Vagina (tissue), 2 donors: ENCODE measurements at regions not wholly inside any gene's neighbourhood (a gene's known extent, or its start where the extent isn't known, plus 50 kb on each side); places are given as distances from the start of the nearest gene placed in this dataset.

Source experiments
- DNase-seq, 2 donors: peaks; one replicate each; pipeline ENCODE4 v3.0.0-alpha.2; 2017; ENCODE audit errors: extremely low spot score in 2 of 2
- H3K27ac ChIP-seq: fragments of 200-600 bp; sonication (generic); one replicate; pipeline ENCODE4 v1.5.1; 2019
- H3K27me3 ChIP-seq: fragments of 200-600 bp; sonication (generic); one replicate; pipeline ENCODE4 v1.5.1; 2019
- H3K36me3 ChIP-seq, 2 donors: fragments of 200-600 bp; sonication (generic); one replicate each; pipeline ENCODE4 v1.5.1; 2017 to 2019
- H3K4me1 ChIP-seq: fragments of 200-600 bp; sonication (generic); one replicate; pipeline ENCODE4 v1.5.1; 2019
- H3K4me3 ChIP-seq, 2 donors: fragments of 200-600 bp; sonication (generic); 1 replicate in 1 of 2; 2 replicates in 1 of 2; pipeline ENCODE4 v1.5.1; 2016 to 2019
- H3K9me3 ChIP-seq: fragments of 200-600 bp; sonication (generic); one replicate; pipeline ENCODE4 v1.5.1; 2019
- POLR2A ChIP-seq, 2 donors: fragments of 450-650 bp; IDR thresholded peaks; one replicate each; pipeline ENCODE4 v1.6.1; 2017; ENCODE audit warnings: antibody characterized with exemption in 2 of 2, mild to moderate bottlenecking in 2 of 2, moderate library complexity in 2 of 2
- POLR2AphosphoS5 ChIP-seq, 2 donors: sonication (generic); formaldehyde crosslinking; IDR thresholded peaks; one replicate each; pipeline ENCODE4 v1.9.0; 2017; ENCODE audit warnings: antibody characterized with exemption in 2 of 2, mild to moderate bottlenecking in 2 of 2, low read depth in 1 of 2; ENCODE audit not compliant: insufficient read depth in 1 of 2
- intact Hi-C: fragments of 100-400 bp; cut with DNase I; formaldehyde crosslinking; loops from one replicate; pipeline ENCODE4 v1.15.1; 2023
- TF ChIP-seq, protein P1 (sequence below), 3 experiments: fragments of 450-650 bp in 2 of 3; fragments of 200-600 bp in 1 of 3; sonication (generic) in 1 of 3; IDR thresholded peaks; one replicate each; pipeline ENCODE4 v1.5.1; 2017 to 2019; ENCODE audit warnings: antibody characterized with exemption in 3 of 3, mild to moderate bottlenecking in 2 of 3, moderate library complexity in 2 of 3

DNA sequence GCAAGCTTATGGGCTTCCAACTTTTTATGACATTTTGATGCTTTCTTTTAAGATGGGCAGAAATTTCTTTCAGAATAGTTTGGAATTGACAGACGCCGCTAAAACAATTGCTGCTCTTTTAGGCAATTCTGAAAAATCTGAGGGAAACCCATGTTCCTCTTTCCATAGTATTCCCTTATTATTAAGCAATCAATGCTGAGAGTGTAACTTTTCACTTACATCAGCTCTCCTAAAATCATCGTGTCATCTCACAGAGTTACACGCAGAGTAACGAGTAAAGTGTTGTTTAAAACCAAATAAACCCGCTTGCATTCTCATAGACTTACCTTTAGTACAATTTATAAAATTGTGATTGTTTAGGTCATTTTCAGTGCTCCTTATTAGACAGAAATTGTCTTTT lies 150.6 kb downstream of the MAF start:
- H3K4me1 ChIP-seq: no peaks in the 10 kb centered on the region
- no peak overlapping the region for H3K27ac ChIP-seq
- TF ChIP-seq POLR2AphosphoS5 (IDR thresholded peaks at IDR 0.05; ENCODE audit: insufficient read depth in 1 of 2, low read depth in 1 of 2) (no peak), POLR2A (IDR thresholded peaks at IDR 0.05) (no peak)
- TF ChIP-seq, protein P1, sequence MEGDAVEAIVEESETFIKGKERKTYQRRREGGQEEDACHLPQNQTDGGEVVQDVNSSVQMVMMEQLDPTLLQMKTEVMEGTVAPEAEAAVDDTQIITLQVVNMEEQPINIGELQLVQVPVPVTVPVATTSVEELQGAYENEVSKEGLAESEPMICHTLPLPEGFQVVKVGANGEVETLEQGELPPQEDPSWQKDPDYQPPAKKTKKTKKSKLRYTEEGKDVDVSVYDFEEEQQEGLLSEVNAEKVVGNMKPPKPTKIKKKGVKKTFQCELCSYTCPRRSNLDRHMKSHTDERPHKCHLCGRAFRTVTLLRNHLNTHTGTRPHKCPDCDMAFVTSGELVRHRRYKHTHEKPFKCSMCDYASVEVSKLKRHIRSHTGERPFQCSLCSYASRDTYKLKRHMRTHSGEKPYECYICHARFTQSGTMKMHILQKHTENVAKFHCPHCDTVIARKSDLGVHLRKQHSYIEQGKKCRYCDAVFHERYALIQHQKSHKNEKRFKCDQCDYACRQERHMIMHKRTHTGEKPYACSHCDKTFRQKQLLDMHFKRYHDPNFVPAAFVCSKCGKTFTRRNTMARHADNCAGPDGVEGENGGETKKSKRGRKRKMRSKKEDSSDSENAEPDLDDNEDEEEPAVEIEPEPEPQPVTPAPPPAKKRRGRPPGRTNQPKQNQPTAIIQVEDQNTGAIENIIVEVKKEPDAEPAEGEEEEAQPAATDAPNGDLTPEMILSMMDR (IDR thresholded peaks at IDR 0.05): no peak
- no peaks in the 10 kb centered on the region for H3K9me3 ChIP-seq
- intact Hi-C loops: no loop called here
- DNase-seq: no peak
- H3K36me3 ChIP-seq: no peaks in the 10 kb centered on the region
- no peaks in the 10 kb centered on the region for H3K27me3 ChIP-seq
- no peak overlapping the region for H3K4me3 ChIP-seq

DNA sequence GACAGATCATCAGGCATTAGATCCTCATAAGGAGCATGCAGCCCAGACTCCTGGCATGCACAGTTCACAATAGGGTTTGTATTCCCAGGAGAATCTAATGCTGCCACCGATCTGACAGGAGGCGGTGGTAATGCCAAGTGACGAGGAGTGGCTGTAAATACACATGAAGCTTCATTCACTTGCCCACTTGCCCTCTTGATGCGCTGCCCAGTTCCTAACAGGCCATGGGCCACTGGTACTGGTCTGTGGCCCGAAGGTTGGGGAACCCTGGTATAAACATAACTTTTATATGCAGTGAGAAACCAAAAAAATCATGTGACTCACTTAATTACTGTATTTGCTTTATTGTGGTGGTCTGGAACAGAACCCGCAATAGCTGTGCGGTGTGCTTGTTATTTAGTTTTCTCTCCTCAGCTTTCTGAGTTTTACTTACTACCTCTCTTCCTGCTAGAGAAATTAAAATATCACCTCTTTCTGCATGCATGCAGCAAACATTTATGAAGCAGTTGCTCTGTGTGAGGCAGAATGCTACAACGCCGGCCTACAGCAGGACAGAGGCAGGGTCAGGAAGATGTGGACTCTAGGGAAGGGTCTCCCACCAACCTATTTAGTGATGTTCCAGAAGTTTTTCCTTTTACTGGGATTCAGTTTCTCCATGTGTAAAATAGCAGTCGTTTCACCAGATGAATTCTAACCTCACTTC lies 151.3 kb downstream of the MAF start:
- no peaks in the 10 kb centered on the region for H3K36me3 ChIP-seq
- H3K4me1 ChIP-seq: no peaks in the 10 kb centered on the region
- no peak for TF ChIP-seq POLR2AphosphoS5 (IDR thresholded peaks at IDR 0.05; ENCODE audit: insufficient read depth in 1 of 2, low read depth in 1 of 2)
- TF ChIP-seq, protein P1 (IDR thresholded peaks at IDR 0.05): no peak
- no peak for TF ChIP-seq POLR2A (IDR thresholded peaks at IDR 0.05)
- no peaks in the 10 kb centered on the region for H3K27me3 ChIP-seq
- no peaks in the 10 kb centered on the region for H3K9me3 ChIP-seq
- no peak overlapping the region for H3K27ac ChIP-seq
- H3K4me3 ChIP-seq: no peak overlapping the region
- no peak for DNase-seq
- intact Hi-C loops: no loop called here

DNA sequence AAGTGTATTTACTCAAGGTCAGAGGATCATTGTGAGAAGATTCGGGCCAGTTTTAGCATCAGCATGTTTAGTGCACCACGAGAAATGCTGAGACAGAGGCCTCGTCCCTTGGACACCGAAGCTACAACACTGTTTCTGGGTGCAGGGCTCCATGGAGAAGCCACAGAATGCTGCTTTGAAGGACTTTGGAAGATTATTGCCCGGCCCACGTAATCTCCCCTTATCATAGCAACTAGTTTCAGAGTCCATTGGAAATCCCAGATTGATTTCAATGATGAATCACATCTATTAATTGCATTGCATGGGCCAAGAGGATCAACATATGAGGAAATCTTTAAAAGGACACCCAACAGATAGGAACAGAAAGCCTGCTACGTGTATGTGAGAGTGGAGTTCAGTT lies 156.0 kb downstream of the MAF start:
- no peak for DNase-seq
- TF ChIP-seq POLR2AphosphoS5 (IDR thresholded peaks at IDR 0.05; ENCODE audit: insufficient read depth in 1 of 2, low read depth in 1 of 2): no peak
- intact Hi-C loops: no loop called here
- Histone ChIP-seq H3K27ac (no peak overlapping the region), H3K36me3 (no peaks in the 10 kb centered on the region), H3K27me3 (no peaks in the 10 kb centered on the region), H3K9me3 (no peaks in the 10 kb centered on the region), H3K4me3 (no peak overlapping the region), H3K4me1 (no peaks in the 10 kb centered on the region)

DNA sequence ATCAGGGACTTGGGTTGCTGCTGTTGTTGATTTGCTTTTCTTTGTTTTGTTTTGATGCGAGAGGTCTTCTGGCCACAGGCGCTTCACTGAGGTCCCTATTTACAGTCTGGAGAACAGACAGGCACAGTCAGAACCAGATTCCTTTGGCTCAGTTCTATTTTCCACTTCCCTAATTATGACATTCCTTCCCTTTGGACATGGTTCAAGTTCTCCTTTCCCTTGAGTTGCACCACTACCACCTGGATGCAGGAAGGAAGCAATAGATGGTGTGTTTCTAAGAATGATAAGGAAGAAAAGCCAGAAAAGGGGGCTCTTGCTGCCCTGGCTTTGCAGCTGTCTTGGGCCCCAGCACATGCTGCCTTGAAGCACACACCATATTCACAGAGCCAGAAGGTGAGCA lies 160.6 kb downstream of the MAF start:
- H3K36me3 ChIP-seq: no peaks in the 10 kb centered on the region
- H3K9me3 ChIP-seq: no peaks in the 10 kb centered on the region
- no peaks in the 10 kb centered on the region for H3K27me3 ChIP-seq
- peaks cover 8% of the 10 kb centered on the region for H3K4me1 ChIP-seq
- TF ChIP-seq POLR2AphosphoS5 (IDR thresholded peaks at IDR 0.05; ENCODE audit: insufficient read depth in 1 of 2, low read depth in 1 of 2): no peak
- TF ChIP-seq POLR2A (IDR thresholded peaks at IDR 0.05): no peak
- TF ChIP-seq, protein P1 (IDR thresholded peaks at IDR 0.05): no peak
- DNase-seq: no peak
- no peak overlapping the region for H3K27ac ChIP-seq
- intact Hi-C loops: no loop called here
- no peak overlapping the region for H3K4me3 ChIP-seq

DNA sequence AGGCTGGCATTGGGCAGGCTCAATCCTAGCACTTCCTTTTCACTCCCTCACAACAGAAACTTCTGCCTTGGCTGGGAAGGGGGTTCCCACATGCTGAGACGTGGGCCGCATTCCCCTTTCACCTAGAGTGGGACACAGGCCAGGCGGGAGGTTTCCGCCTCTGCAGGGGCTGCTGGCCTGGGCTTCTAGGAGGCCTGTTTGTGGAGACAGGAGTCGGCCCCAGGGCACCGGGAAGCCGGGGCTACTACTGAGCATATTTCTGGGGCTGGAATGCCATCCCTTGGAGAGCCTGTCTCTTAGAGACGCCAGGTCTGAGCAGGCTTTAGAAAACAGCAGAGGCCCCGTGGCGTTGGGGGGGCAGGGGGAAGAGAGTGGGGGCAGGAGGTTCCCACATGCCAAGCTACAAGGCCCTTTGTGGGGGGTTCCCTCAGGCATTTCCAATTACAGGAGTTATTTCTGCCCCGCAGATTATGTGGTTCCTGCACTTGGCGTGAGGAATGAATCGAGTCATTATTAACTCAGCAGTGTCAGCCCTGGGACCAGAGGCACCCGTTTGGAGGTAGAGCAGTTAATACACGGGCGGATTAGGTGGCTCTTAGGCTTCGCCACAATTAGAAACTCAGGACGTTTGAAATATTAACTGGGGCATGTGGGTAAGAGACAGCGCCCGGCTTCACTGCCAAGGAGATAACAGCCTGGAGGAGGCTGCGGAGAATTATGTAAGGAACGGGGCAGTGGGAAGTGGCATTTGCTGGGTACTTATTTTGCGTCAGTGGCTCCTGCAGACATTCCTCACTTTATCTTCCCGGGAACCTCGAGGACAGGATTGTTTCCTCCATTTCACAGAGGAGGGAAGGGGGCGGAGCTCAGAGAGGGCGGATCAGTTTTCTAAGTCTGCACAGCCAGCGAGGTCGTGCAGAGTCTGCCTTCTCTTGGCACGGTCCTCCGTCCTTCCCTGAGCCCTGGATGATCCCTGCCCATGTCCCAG lies 162.5 kb downstream of the MAF start:
- Histone ChIP-seq H3K27me3 (no peaks in the 10 kb centered on the region), H3K9me3 (no peaks in the 10 kb centered on the region), H3K36me3 (no peaks in the 10 kb centered on the region), H3K27ac (no peak overlapping the region), H3K4me3 (peak overlapping the region in 1 of 2 donors; percentile 17), H3K4me1 (peaks cover 8% of the 10 kb centered on the region)
- intact Hi-C loops: no loop called here
- DNase-seq: no peak
- no peak for TF ChIP-seq POLR2A (IDR thresholded peaks at IDR 0.05)
- TF ChIP-seq POLR2AphosphoS5 (IDR thresholded peaks at IDR 0.05; ENCODE audit: insufficient read depth in 1 of 2, low read depth in 1 of 2): no peak
- TF ChIP-seq, protein P1 (IDR thresholded peaks at IDR 0.05): no peak
